Spleen (tissue), 7 donors: ENCODE measurements at regions not wholly inside any gene's neighbourhood (a gene's known extent, or its start where the extent isn't known, plus 50 kb on each side); places are given as distances from the start of the nearest gene placed in this dataset.

Experiments used
- POLR2A ChIP-seq, 3 donors: fragments of 450-650 bp; IDR thresholded peaks; one replicate each; pipeline ENCODE4 v1.5.1; 2017; ENCODE audit warnings: antibody characterized with exemption in 3 of 3, mild to moderate bottlenecking in 1 of 3
- POLR2AphosphoS5 ChIP-seq, 3 donors: sonication (generic); formaldehyde crosslinking; IDR thresholded peaks; one replicate each; pipeline ENCODE4 v1.5.1; 2017; ENCODE audit warnings: antibody characterized with exemption in 3 of 3
- TF ChIP-seq, protein P1 (sequence below), 11 experiments: fragments of 200-600 bp in 7 of 11; fragments of 450-650 bp in 4 of 11; sonication (generic) in 4 of 11; IDR thresholded peaks in 8 of 11; conservative IDR thresholded peaks in 3 of 11; 1 replicate in 7 of 11; 2 replicates in 4 of 11; pipeline versions ENCODE4 v1.4.0 to v1.8.0; 2016 to 2021; ENCODE audit warnings: antibody characterized with exemption in 11 of 11, inconsistent platforms in 4 of 11, mild to moderate bottlenecking in 1 of 11
- donor health status: DM: no; HTN: no; CAD: no; lungs with moderate emphysema.
- donor health status: DM: no; HTN: no; CAD: no.
- donor health status: DM: no; HTN: no; CAD: no.

GRCh38 chr11:23765682-23766252, 731.1 kb upstream of the LUZP2 start:
- TF ChIP-seq, protein P1, sequence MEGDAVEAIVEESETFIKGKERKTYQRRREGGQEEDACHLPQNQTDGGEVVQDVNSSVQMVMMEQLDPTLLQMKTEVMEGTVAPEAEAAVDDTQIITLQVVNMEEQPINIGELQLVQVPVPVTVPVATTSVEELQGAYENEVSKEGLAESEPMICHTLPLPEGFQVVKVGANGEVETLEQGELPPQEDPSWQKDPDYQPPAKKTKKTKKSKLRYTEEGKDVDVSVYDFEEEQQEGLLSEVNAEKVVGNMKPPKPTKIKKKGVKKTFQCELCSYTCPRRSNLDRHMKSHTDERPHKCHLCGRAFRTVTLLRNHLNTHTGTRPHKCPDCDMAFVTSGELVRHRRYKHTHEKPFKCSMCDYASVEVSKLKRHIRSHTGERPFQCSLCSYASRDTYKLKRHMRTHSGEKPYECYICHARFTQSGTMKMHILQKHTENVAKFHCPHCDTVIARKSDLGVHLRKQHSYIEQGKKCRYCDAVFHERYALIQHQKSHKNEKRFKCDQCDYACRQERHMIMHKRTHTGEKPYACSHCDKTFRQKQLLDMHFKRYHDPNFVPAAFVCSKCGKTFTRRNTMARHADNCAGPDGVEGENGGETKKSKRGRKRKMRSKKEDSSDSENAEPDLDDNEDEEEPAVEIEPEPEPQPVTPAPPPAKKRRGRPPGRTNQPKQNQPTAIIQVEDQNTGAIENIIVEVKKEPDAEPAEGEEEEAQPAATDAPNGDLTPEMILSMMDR (IDR thresholded peaks at IDR 0.05 in 8 of 11, conservative IDR thresholded peaks at IDR 0.05 in 3 of 11), result no peak
- no peak for TF ChIP-seq POLR2AphosphoS5 (IDR thresholded peaks at IDR 0.05)
- no peak for TF ChIP-seq POLR2A (IDR thresholded peaks at IDR 0.05)
